Cardiac fibroblast (primary cell): ENCODE measurements at regions not wholly inside any gene's neighbourhood (a gene's known extent, or its start where the extent isn't known, plus 50 kb on each side); places are given as distances from the start of the nearest gene placed in this dataset.
A peak's percentile ranks its signal among the peaks of the same experiment; 100 is the strongest.

Experiments used
- DNase-seq, 2 donors: peaks; one replicate each; pipeline versions ENCODE4 v3.0.0 to v3.0.0-alpha.2; 2010; ENCODE audit warnings: low read depth in 2 of 2
- H3K4me3 ChIP-seq, 2 donors: replicated peaks in 1 of 2; 1 replicate in 1 of 2; 2 replicates in 1 of 2; pipeline ENCODE4 v1.5.1; 2011; ENCODE audit warnings: low read depth in 2 of 2, low read length in 2 of 2, mild to moderate bottlenecking in 2 of 2, moderate library complexity in 1 of 2
- CTCF ChIP-seq: IDR thresholded peaks from one replicate; pipeline ENCODE4 v1.5.1; 2011; ENCODE audit warnings: low read depth, mild to moderate bottlenecking, low read length, inconsistent platforms

DNA sequence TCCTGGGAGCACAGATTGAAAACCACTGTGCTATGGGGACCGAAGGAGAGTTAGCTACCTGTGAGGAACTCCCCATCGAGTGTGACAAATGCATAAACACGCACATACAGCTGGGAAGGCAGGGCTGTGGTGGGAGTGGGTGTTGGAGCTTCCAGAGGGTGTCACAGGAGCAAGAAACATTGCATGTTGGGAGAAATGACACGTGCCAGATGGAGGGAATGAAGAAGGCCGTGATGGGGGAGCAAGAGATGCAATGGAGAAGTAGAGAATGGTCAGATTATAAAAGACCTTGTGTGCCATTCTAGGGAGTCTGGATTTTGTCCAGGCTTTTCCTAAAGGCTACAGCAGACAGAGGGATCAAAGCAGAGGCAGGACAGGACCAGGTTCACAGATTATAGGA lies 91.1 kb upstream of the NDUFV2 start:
- no peak for DNase-seq
- no peak for TF ChIP-seq CTCF
- H3K4me3 ChIP-seq: no peak overlapping the region

GRCh38 chr18:9013926-9014373 lies 88.5 kb upstream of the NDUFV2 start:
- no peak for TF ChIP-seq CTCF
- DNase-seq: no peak
- H3K4me3 ChIP-seq: no peak overlapping the region

DNA sequence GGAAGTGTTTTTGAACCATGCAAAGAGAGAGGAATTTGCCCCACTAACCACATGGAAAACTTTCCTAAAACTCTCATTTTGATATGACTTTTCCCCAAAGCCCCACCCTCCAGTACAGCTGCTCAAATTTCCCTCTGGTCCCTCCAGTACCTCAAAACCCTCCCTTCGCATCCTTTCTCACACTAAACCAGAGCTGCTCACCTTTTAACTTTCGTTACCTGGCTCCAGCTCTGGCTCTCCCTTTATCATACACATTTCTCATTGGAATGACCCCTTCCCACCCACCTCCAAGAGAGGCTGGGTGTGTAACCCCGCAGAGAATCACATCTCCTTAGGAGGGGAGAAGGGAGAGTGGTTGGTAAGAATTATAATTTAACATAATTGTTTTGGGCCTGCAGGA lies 86.8 kb upstream of the NDUFV2 start:
- no peak for DNase-seq
- TF ChIP-seq CTCF: no peak
- H3K4me3 ChIP-seq: no peak overlapping the region

- TF ChIP-seq CTCF: no peak
- H3K4me3 ChIP-seq: peak overlapping the region in 1 of 2 donors; percentile 26
- DNase-seq: peak in 1 of 2 donors; percentile 74
Observed at GRCh38 chr18:9016633-9017166, 85.8 kb upstream of the NDUFV2 start.

GRCh38 chr18:9017167-9017904 lies 85.2 kb upstream of the NDUFV2 start:
- no peak for TF ChIP-seq CTCF
- DNase-seq: peak; percentile 89 to 95
- peak overlapping the region; percentile 23 to 40 for H3K4me3 ChIP-seq

DNA sequence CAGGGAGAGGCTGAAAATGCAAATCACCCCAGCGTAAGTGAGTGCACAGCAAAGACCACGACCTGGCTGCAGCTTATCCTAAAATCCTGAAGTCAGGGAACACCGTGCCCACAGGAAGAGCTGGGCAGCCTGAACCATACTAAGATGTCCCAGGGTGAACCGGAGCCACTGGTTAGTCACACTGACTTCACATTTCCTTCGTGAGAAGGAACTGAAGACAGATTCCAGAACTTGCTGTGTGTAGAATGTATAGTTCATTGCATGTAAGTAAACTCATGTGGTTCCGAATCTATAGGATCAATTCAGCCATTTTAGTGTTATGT lies 84.6 kb upstream of the NDUFV2 start:
- peak overlapping the region in 1 of 2 donors; percentile 40 for H3K4me3 ChIP-seq
- no peak for TF ChIP-seq CTCF

DNA sequence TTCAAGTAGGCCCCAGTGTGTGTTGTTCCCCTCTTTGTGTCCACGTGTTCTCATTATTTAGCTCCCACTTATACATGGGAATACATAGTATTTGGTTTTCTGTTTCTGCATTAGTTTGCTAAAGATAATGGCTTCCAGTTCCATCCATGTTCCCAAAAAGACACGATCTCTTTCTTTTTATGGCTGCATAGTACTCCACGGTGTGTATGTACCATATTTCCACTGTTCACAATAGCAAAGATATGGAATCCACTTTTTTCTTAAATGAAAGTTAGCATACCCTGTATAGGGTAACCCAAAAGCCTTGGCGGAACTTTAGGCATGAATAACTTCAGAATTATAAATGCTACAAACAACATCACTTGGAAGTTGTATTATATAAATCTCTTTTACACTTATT lies 83.4 kb upstream of the NDUFV2 start:
- H3K4me3 ChIP-seq: no peak overlapping the region
- no peak for TF ChIP-seq CTCF
- no peak for DNase-seq

More for the DNA sequence above, 84.6 kb upstream of the NDUFV2 start:
- DNase-seq: peak in 1 of 2 donors; percentile 89
